ENCODE measurements at regions not wholly inside any gene's neighbourhood (a gene's known extent, or its start where the extent isn't known, plus 50 kb on each side); places are given as distances from the start of the nearest gene placed in this dataset.
A peak's percentile ranks its signal among the peaks of the same experiment; 100 is the strongest.

- no peak overlapping the region for H3K27ac ChIP-seq
- TF ChIP-seq ZFX (IDR thresholded peaks at IDR 0.05; ENCODE audit: borderline replicate concordance) (no peak), CTCF (IDR thresholded peaks at IDR 0.05) (no peak)
These were observed 63.6 kb downstream of the IRF2BP2 start for GRCh38 chr1:234546387-234546704.

GRCh38 chr1:234545517-234546386 is 64.2 kb downstream of the IRF2BP2 start:
- TF ChIP-seq ZFX (IDR thresholded peaks at IDR 0.05; ENCODE audit: borderline replicate concordance): no peak
- TF ChIP-seq CTCF (IDR thresholded peaks at IDR 0.05): no peak
- H3K27ac ChIP-seq: peak overlapping the region; percentile 91

- TF ChIP-seq CTCF (IDR thresholded peaks at IDR 0.05) (no peak), ZFX (IDR thresholded peaks at IDR 0.05; ENCODE audit: borderline replicate concordance) (no peak)
- peak overlapping the region; percentile 91 for H3K27ac ChIP-seq
These were observed 65.2 kb upstream of the TARBP1 start for GRCh38 chr1:234544087-234544579.

- H3K27ac ChIP-seq: peak overlapping the region; percentile 91
- TF ChIP-seq ZFX (IDR thresholded peaks at IDR 0.05; ENCODE audit: borderline replicate concordance) (no peak), CTCF (IDR thresholded peaks at IDR 0.05) (no peak)
These were observed 64.6 kb upstream of the TARBP1 start for GRCh38 chr1:234543442-234544086.

GRCh38 chr1:234542211-234542850 is 63.4 kb upstream of the TARBP1 start:
- H3K27ac ChIP-seq: no peak overlapping the region
- TF ChIP-seq ZFX (IDR thresholded peaks at IDR 0.05; ENCODE audit: borderline replicate concordance) (no peak), CTCF (IDR thresholded peaks at IDR 0.05) (no peak)

GRCh38 chr1:234541286-234541975 is 62.5 kb upstream of the TARBP1 start:
- TF ChIP-seq CTCF (IDR thresholded peaks at IDR 0.05): no peak
- TF ChIP-seq ZFX (IDR thresholded peaks at IDR 0.05; ENCODE audit: borderline replicate concordance): no peak
- no peak overlapping the region for H3K27ac ChIP-seq

Data from 22Rv1 (cell line).